Caki2 (cell line): ENCODE measurements at regions not wholly inside any gene's neighbourhood (a gene's known extent, or its start where the extent isn't known, plus 50 kb on each side); places are given as distances from the start of the nearest gene placed in this dataset.
"Not testable (repeated sequence)": the region's sequence is repeated elsewhere in the genome, so short reads cannot be mapped to it uniquely, and the experiment has no call there.

ENCODE experiments used
- DNase-seq: peaks from one replicate; pipeline ENCODE4 v3.0.0-alpha.2; 2015; ENCODE audit warnings: low read depth
- in situ Hi-C: cut with HindIII; loops from 2 replicates; pipeline ENCODE4 v1.10.0; 2016; ENCODE audit warnings: low sequenced_read_pairs, low pct_unique_long_range_greater_than_20kb, mixed read lengths

- DNase-seq, result no peak
- in situ Hi-C loops, result no loop called here
These were observed 155.6 kb downstream of the SEMA6D start for GRCh38 chr15:47872869-47873432.

GRCh38 chr15:47876986-47877385, 159.7 kb downstream of the SEMA6D start:
- in situ Hi-C loops, result no loop called here
- DNase-seq, result no peak

- in situ Hi-C loops, result no loop called here
- no peak for DNase-seq
These were observed 160.5 kb downstream of the SEMA6D start for GRCh38 chr15:47877836-47878235.

GRCh38 chr15:47885920-47886319, 168.6 kb downstream of the SEMA6D start:
- no peak for DNase-seq
- in situ Hi-C loops, result no loop called here

GRCh38 chr15:47887241-47887800, 170.0 kb downstream of the SEMA6D start:
- in situ Hi-C loops, result no loop called here
- DNase-seq, result no peak

GRCh38 chr15:47888385-47889100, 171.2 kb downstream of the SEMA6D start:
- in situ Hi-C loops, result no loop called here
- DNase-seq, result no peak

- in situ Hi-C loops, result no loop called here
- DNase-seq, result no peak
These were observed 173.3 kb downstream of the SEMA6D start for GRCh38 chr15:47890397-47891150.

- no peak for DNase-seq
- in situ Hi-C loops, result no loop called here
These were observed 180.2 kb downstream of the SEMA6D start for GRCh38 chr15:47897525-47897924.

GRCh38 chr15:47900751-47901150, 183.4 kb downstream of the SEMA6D start:
- DNase-seq, result no peak
- in situ Hi-C loops, result no loop called here

- in situ Hi-C loops, result no loop called here
- no peak for DNase-seq
These were observed 186.1 kb downstream of the SEMA6D start for GRCh38 chr15:47903368-47903767.

- DNase-seq, result no peak
- in situ Hi-C loops, result no loop called here
These were observed 191.2 kb downstream of the SEMA6D start for GRCh38 chr15:47908486-47908885.

- in situ Hi-C loops, result no loop called here
- DNase-seq, result no peak
These were observed 191.8 kb downstream of the SEMA6D start for GRCh38 chr15:47908950-47909670.

GRCh38 chr15:47912910-47913309, 195.6 kb downstream of the SEMA6D start:
- DNase-seq, in situ Hi-C loops: not testable (repeated sequence)

- DNase-seq, result no peak
- in situ Hi-C loops, result no loop called here
These were observed 200.6 kb downstream of the SEMA6D start for GRCh38 chr15:47917881-47918280.

- no peak for DNase-seq
- in situ Hi-C loops, result no loop called here
These were observed 201.6 kb downstream of the SEMA6D start for GRCh38 chr15:47918877-47919276.

GRCh38 chr15:47924381-47924780, 196.4 kb upstream of the SLC24A5 start:
- DNase-seq, result no peak
- in situ Hi-C loops, result no loop called here

GRCh38 chr15:47929138-47929803, 191.5 kb upstream of the SLC24A5 start:
- DNase-seq, result no peak
- in situ Hi-C loops, result no loop called here

- DNase-seq, result no peak
- in situ Hi-C loops, result no loop called here
These were observed 188.5 kb upstream of the SLC24A5 start for GRCh38 chr15:47932261-47932660.
